Caco-2 (cell line): ENCODE measurements at regions not wholly inside any gene's neighbourhood (a gene's known extent, or its start where the extent isn't known, plus 50 kb on each side); places are given as distances from the start of the nearest gene placed in this dataset.

ENCODE experiments used
- BruUV-seq: library from RNA; stranded (reverse); fragments of 400-500 nt; replicated peaks from 2 replicates; lab custom pipeline; 2021; lab: Mats Ljungman, UMichigan
- CTCF ChIA-PET: fragments of 300-600 bp; sonication (Branson Sonifier 250); formaldehyde crosslinking; loops from one replicate; lab custom pipeline; 2022; ENCODE audit warnings: antibody characterized with exemption; lab: Charles Lee
- POLR2A ChIA-PET: fragments of 300-600 bp; sonication (Branson Sonifier 250); formaldehyde crosslinking; loops from one replicate; lab custom pipeline; 2022; ENCODE audit warnings: antibody characterized with exemption; lab: Charles Lee
- DNase-seq, 2 experiments: peaks; one replicate each; pipeline versions ENCODE4 v3.0.0 to v3.0.0-alpha.2; 2020 to 2022
- H3K27me3 ChIP-seq: replicated peaks from 2 replicates; pipeline ENCODE4 v1.6.0; 2011; ENCODE audit warnings: low read length; ENCODE audit not compliant: control insufficient read depth, insufficient read depth
- H3K36me3 ChIP-seq: 2 replicates; pipeline ENCODE4 v1.5.1; 2011; ENCODE audit warnings: low read length; ENCODE audit not compliant: control insufficient read depth, insufficient read depth
- H3K4me1 ChIP-seq: fragments of 250-450 bp; sonication (Bioruptor Pico); 2 replicates; pipeline ENCODE4 v1.5.1; 2020; ENCODE audit warnings: mild to moderate bottlenecking
- H3K4me3 ChIP-seq: 2 replicates; pipeline ENCODE4 v1.5.1; 2011; ENCODE audit warnings: low read depth, mild to moderate bottlenecking, control low read depth, low read length
- H3K9me3 ChIP-seq: fragments of 250-450 bp; sonication (Bioruptor Pico); 2 replicates; pipeline ENCODE4 v1.5.1; 2020; ENCODE audit warnings: mild to moderate bottlenecking, moderate library complexity
- H3K27ac Mint-ChIP-seq: one replicate; pipeline ENCODE4 v1.8.0; 2022; ENCODE audit warnings: mixed read lengths; ENCODE audit not compliant: unreplicated experiment
- H3K27me3 Mint-ChIP-seq: one replicate; pipeline ENCODE4 v1.8.0; 2022; ENCODE audit warnings: mixed read lengths; ENCODE audit not compliant: insufficient read depth, unreplicated experiment
- H3K36me3 Mint-ChIP-seq: one replicate; pipeline ENCODE4 v1.8.0; 2022; ENCODE audit warnings: mild to moderate bottlenecking, mixed read lengths; ENCODE audit not compliant: insufficient read depth, unreplicated experiment
- H3K4me1 Mint-ChIP-seq: one replicate; pipeline ENCODE4 v1.8.0; 2022; ENCODE audit warnings: low read depth, mixed read lengths; ENCODE audit not compliant: unreplicated experiment
- H3K4me3 Mint-ChIP-seq: one replicate; pipeline ENCODE4 v1.8.0; 2022; ENCODE audit warnings: mild to moderate bottlenecking, moderate library complexity, mixed read lengths; ENCODE audit not compliant: unreplicated experiment
- H3K9me3 Mint-ChIP-seq: one replicate; pipeline ENCODE4 v1.8.0; 2022; ENCODE audit warnings: mixed read lengths; ENCODE audit not compliant: unreplicated experiment
- intact Hi-C: fragments of 100-400 bp; cut with micrococcal nuclease; formaldehyde crosslinking; loops from one replicate; pipeline ENCODE4 v1.10.0; 2022; ENCODE audit not compliant: unreplicated experiment
- TF ChIP-seq, protein P1 (sequence below), 2 experiments: fragments of 200-600 bp in 1 of 2; IDR thresholded peaks; 1 replicate in 1 of 2; 2 replicates in 1 of 2; pipeline versions ENCODE4 v1.5.1 to v1.8.0; 2011 to 2022; ENCODE audit warnings: antibody characterized with exemption in 1 of 2, control low read depth in 1 of 2, inconsistent platforms in 1 of 2, low read depth in 1 of 2, low read length in 1 of 2, mild to moderate bottlenecking in 1 of 2, moderate library complexity in 1 of 2; ENCODE audit not compliant: insufficient read depth in 1 of 2, severe bottlenecking in 1 of 2, unreplicated experiment in 1 of 2

GRCh38 chr1:55988963-55989452 is 590.4 kb downstream of the PLPP3 start:
- BruUV-seq, result no TSS peak
- no peaks in the 10 kb centered on the region for H3K4me1 Mint-ChIP-seq
- H3K27me3 Mint-ChIP-seq, result peaks cover 6% of the 10 kb centered on the region
- no peaks in the 10 kb centered on the region for H3K27me3 ChIP-seq
- intact Hi-C loops, result no loop called here
- no peak overlapping the region for H3K4me3 Mint-ChIP-seq
- no peak overlapping the region for H3K27ac Mint-ChIP-seq
- no peak overlapping the region for H3K4me3 ChIP-seq
- no peaks in the 10 kb centered on the region for H3K36me3 ChIP-seq
- no peaks in the 10 kb centered on the region for H3K9me3 ChIP-seq
- H3K4me1 ChIP-seq, result no peaks in the 10 kb centered on the region
- no peak for DNase-seq
- ChIA-PET CTCF (no interaction called here), POLR2A (no interaction called here)
- H3K36me3 Mint-ChIP-seq, result no peaks in the 10 kb centered on the region
- TF ChIP-seq, protein P1, sequence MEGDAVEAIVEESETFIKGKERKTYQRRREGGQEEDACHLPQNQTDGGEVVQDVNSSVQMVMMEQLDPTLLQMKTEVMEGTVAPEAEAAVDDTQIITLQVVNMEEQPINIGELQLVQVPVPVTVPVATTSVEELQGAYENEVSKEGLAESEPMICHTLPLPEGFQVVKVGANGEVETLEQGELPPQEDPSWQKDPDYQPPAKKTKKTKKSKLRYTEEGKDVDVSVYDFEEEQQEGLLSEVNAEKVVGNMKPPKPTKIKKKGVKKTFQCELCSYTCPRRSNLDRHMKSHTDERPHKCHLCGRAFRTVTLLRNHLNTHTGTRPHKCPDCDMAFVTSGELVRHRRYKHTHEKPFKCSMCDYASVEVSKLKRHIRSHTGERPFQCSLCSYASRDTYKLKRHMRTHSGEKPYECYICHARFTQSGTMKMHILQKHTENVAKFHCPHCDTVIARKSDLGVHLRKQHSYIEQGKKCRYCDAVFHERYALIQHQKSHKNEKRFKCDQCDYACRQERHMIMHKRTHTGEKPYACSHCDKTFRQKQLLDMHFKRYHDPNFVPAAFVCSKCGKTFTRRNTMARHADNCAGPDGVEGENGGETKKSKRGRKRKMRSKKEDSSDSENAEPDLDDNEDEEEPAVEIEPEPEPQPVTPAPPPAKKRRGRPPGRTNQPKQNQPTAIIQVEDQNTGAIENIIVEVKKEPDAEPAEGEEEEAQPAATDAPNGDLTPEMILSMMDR (IDR thresholded peaks at IDR 0.05; ENCODE audit: insufficient read depth in 1 of 2, low read depth in 1 of 2, low read length in 1 of 2, severe bottlenecking in 1 of 2, unreplicated experiment in 1 of 2), result no peak
- H3K9me3 Mint-ChIP-seq, result no peaks in the 10 kb centered on the region

DNA sequence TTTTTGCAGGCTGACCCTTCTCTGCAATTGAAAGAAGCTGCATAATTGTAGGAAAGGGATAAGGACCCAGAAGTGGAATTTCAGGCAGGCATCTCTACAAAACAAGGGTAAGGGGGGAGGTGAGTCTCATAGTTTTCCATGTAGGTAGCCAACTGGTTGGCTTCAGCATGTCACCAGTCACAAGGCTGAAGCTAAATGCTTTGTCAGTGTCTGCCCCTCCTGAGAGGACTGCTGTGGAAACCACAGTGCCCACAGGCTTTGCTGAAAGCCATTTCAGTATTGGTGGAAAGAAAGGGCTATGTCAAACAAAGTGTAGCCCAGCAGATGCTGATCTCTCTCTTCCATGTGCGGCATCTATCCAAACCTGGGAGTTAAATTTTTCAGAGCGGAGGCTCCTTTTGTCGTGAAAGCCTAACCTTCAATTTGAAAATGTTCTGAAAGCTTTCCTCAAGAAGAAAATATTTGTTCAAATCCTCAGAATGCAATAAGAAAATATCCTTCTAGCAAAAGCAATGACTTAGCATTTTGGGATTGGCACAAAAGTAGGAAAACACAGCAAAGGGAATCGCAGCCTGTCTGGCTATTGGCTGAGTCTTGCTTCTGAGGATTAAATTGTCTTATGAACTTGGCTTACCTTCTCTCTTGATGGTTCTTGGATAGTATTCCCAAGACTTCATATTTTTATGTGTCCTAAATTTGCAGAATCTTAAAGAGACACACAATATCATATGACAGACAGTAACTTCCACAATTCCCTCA is 591.7 kb downstream of the PLPP3 start:
- H3K4me1 ChIP-seq, result no peaks in the 10 kb centered on the region
- ChIA-PET CTCF (no interaction called here), POLR2A (no interaction called here)
- H3K4me3 ChIP-seq, result no peak overlapping the region
- H3K36me3 Mint-ChIP-seq, result no peaks in the 10 kb centered on the region
- H3K27ac Mint-ChIP-seq, result no peak overlapping the region
- no peaks in the 10 kb centered on the region for H3K9me3 Mint-ChIP-seq
- intact Hi-C loops, result no loop called here
- no peaks in the 10 kb centered on the region for H3K4me1 Mint-ChIP-seq
- BruUV-seq, result no TSS peak
- TF ChIP-seq, protein P1 (IDR thresholded peaks at IDR 0.05; ENCODE audit: insufficient read depth in 1 of 2, low read depth in 1 of 2, low read length in 1 of 2, severe bottlenecking in 1 of 2, unreplicated experiment in 1 of 2), result no peak
- no peaks in the 10 kb centered on the region for H3K9me3 ChIP-seq
- no peak overlapping the region for H3K4me3 Mint-ChIP-seq
- DNase-seq, result no peak
- no peaks in the 10 kb centered on the region for H3K36me3 ChIP-seq
- no peaks in the 10 kb centered on the region for H3K27me3 ChIP-seq
- peaks cover 6% of the 10 kb centered on the region for H3K27me3 Mint-ChIP-seq

DNA sequence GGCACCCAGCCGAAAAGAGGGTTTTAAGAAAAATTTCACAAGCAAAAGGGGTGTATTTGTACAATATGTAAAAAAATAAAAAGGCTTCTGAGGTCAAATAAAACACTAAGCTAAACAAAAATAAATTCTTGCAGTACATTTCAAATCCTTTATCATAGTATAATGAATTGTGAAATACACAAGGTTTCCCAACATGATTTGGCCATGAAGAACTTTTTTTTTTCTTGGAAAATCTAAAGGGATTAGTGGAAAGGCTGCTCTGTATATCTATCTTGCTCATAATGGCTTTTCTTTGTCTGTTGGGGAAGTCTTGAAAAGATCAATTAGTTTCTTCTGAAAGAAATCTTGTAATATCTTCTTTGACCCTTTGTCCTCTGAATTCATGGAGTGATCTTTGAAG is 593.4 kb downstream of the PLPP3 start:
- intact Hi-C loops, result no loop called here
- Histone ChIP-seq H3K27me3 (no peaks in the 10 kb centered on the region), H3K4me1 (no peaks in the 10 kb centered on the region), H3K4me3 (no peak overlapping the region), H3K36me3 (no peaks in the 10 kb centered on the region), H3K9me3 (no peaks in the 10 kb centered on the region)
- CTCF ChIA-PET, result interaction anchor here (0.5 kb wide), 1 partner anchor 14 kb away, joined by 3 read pairs; no protein-coding TSS in a partner anchor
- POLR2A ChIA-PET, result no interaction called here
- no TSS peak for BruUV-seq
- no peak for DNase-seq
- H3K9me3 Mint-ChIP-seq, result no peaks in the 10 kb centered on the region
- H3K36me3 Mint-ChIP-seq, result no peaks in the 10 kb centered on the region
- H3K4me3 Mint-ChIP-seq, result no peak overlapping the region
- no peak overlapping the region for H3K27ac Mint-ChIP-seq
- H3K27me3 Mint-ChIP-seq, result peaks cover 10% of the 10 kb centered on the region
- H3K4me1 Mint-ChIP-seq, result no peaks in the 10 kb centered on the region
- TF ChIP-seq, protein P1 (IDR thresholded peaks at IDR 0.05; ENCODE audit: insufficient read depth in 1 of 2, low read depth in 1 of 2, low read length in 1 of 2, severe bottlenecking in 1 of 2, unreplicated experiment in 1 of 2), result no peak
